GM21526 (cell line): ENCODE measurements at regions not wholly inside any gene's neighbourhood (a gene's known extent, or its start where the extent isn't known, plus 50 kb on each side); places are given as distances from the start of the nearest gene placed in this dataset.

Experiments used
- ATAC-seq: cut with Tn5 transposase; IDR thresholded peaks from one replicate; pipeline ENCODE4 v1.9.1; 2021; ENCODE audit warnings: moderate library complexity; ENCODE audit not compliant: unreplicated experiment, low FRiP score

DNA sequence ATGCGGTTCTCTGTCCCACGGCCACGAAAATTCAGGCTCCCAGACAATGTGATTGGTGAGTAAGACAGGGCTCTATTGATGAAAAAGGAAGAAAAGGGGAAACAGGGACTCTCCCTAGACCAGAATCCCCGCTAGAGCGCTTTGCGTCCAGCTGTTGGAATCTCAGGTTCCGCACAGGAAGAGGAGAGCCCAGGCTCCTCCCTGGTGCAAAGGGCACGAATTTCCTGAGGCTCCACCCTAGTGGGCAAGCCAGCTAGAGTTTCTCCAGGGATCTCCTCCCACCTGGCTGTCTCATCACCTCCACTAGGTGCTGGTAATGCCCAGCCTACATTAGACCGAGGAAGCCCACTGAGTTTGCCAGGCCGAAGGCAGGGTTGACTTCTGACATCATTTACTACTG lies 135.9 kb upstream of the SOX4 start:
- no peak for ATAC-seq

DNA sequence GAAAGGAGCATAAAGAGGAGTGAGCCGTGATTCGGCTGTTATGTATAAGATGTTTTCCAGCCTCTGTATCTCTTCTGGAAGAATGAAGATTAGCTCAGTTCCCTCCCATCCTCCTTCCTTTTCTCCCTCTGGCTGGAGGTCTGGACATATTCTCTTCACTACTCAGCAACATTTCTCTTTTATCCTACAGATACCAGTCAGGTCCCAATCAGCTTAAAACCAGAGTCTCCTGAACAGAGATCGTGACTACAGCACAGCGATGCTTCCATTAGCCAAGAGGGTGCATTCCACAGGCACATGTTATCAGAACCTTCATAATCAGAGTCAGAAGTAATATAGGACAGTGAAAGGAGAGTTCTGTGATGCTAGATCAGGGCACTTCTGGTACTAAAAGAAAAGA lies 133.9 kb upstream of the SOX4 start:
- ATAC-seq: no peak

DNA sequence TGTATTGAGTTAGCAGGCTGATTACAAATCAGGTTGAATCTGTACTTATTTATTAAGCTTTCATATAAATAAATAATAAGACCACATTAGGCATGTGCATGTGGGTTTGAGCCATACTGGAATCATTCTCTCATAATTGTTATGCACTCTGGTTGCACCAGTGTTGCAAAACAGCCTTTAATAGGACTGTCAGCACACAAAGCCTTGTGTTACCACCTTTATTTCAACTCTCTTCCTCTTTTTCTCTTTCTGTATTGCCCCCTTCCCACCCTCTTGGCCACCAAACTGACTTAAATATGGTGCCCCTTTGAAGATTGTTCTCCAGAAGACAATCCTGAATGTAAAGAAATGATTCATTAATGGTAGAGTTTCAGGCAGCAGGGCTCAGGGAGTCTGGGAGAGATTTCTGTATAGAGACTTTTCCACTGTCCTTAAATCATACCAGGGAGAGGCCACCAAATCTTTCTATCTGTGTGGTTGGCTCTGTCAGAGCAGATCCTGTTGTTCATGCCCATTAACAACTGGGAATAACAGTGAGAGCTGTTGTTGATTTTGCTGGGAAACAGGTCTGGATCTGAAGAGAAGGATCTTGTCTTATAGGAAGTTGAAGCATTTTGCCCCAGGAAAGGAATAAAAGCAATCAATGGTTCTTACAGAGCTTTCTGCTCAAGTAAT lies 131.6 kb upstream of the SOX4 start:
- no peak for ATAC-seq

DNA sequence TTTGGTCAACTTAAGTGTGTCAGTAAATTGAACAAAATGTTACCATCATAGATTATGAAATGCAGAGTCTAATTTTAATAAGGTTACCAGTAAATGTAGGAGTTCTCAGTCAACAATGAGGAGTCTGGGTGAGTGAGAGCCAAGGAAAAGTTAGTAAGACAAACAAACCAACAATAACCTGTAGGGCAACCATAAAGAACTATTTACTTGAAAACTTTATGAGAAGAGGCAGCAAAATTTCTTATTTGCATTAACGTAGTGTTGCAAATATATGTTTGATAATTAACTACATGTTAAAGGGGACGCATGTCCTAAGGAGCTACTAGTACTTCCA lies 131.1 kb upstream of the SOX4 start:
- no peak for ATAC-seq

DNA sequence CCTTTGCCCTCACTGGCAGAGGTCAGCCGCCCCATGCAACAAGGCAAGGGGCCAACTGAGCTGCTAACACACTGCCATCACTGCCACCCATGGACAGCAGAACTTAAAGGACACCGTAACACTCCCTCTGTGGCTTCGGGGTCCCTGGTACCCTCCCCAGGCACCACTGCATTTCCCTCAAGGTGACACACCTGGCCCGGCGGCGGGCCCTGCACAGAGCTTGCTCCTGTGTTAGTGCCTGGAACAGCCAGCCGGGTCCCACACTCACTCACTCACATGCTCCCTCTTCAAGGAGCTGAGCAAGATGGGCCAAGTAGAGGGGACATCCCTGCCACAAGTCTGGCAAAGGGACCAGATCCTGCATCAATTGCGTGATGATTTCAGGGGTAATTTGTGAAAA lies 126.5 kb upstream of the SOX4 start:
- ATAC-seq: no peak

DNA sequence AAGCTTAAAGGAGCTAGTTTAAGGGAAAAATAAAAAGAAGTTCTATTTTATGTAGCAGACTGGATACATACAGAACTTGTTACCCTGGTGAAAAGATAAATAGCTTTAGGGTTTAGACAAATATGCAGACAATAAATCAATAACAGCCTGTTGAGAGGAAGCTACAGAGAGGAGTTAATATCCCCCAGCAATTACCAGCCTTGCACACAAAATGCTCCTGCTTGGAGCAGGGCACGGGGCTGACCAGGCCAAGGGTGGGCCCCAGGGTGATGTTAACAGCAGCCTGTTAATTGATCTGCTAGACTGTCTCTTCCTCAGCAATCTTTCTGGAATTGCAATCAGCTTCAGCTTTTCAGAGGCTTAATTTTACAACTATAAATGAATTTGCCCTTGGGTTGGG lies 125.1 kb upstream of the SOX4 start:
- no peak for ATAC-seq

DNA sequence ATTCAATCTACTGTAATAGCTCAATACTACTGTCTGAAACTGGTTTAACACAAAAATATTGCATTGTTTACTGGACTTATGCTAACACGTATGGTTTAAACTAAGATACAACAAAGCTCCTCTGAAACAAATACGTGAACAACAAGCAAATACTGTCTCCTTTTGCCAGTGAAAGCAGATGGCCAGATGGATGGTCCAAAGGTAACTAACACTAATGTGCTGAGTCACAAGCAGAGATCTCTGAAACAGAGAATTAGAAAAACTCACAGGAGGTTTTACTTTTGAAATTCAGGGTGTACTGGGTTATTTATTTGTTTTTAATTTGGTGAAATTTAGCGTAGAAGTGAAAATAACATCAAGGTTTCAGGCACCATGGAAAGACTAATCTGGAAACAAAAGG lies 124.3 kb upstream of the SOX4 start:
- no peak for ATAC-seq

DNA sequence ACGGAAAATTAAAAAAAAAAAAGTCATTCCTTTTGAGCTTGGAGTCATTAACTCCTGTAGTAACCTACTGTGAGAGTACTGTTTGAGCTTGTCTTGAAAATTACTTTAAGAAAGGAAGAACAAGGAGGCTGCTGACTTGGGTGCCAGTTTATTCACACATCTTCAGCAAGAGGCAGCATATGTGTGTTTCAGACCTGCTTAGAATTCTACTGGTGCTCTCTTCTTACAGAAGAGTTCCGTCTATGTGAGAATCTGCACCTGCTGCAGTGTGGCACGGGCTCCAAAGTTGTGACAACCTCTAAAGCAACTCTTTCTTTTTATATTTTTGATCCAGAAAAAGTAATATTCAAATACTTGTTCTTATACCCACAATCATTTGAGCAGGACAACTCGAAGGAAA lies 117.4 kb upstream of the SOX4 start:
- no peak for ATAC-seq

DNA sequence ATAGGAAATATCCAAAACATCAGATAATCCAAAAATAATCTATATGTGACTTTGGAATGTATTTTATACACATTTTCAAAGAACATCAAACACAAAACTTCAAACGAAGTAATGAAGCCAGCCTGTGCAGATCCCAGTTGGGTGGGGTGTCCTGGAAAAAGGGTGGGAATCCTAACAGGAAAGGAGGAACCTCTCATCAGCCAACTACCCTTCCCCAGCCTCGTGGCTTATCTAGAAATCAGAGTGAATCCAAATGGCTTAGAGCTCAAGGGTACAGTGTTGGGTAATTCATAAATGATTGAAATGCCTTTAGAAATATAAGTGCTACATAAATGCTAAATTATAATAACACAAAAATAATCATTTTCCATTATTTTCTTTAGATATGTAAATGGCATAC lies 115.1 kb upstream of the SOX4 start:
- no peak for ATAC-seq

DNA sequence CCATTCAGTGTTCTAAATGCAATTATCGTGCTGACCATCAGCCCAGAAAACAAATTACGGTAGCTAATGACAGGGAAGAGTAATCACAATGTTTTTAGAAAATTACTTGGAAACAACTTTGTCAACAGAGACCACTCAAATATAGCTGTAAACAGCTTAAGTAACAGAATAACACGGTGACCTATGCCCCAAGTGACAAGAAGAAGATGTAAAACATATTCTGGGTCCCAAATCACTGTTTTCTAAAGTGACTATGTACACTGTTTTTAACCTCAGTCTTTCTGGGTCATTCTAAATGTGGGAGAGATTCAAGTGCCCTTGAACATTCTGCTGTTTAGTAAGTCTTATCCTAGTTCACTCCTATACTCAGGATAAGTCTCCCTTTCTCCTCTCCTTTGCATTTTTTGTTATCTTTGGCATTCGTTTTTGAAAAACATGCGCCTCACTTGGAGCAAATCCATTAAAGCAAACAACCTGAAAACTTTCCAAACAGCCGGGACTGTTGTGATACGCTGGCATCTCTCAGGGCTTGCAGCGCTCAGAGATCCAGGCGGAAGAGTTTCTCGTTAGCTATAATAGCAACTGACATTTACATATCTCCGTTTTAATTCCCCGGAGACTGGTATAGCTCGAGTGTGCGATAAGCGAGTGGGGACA lies 114.5 kb upstream of the SOX4 start:
- no peak for ATAC-seq

DNA sequence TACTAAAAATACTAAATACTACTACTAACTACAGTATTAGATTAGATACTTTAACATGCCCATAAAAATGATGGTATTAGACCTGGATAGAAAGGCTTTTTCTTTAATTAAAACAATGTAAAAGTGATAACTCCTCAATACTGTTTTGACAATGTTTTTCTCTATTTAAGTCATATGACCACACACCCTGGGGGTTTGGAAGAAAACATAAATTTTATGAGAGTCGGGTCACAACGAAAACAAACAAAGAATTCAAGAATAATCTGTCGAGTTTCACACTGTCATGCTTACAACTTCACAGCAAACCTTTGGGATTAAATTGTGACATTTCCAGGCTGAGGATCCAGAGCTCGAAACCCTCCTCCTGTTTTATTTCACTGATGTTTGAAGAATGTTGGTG lies 107.4 kb upstream of the SOX4 start:
- ATAC-seq: no peak

DNA sequence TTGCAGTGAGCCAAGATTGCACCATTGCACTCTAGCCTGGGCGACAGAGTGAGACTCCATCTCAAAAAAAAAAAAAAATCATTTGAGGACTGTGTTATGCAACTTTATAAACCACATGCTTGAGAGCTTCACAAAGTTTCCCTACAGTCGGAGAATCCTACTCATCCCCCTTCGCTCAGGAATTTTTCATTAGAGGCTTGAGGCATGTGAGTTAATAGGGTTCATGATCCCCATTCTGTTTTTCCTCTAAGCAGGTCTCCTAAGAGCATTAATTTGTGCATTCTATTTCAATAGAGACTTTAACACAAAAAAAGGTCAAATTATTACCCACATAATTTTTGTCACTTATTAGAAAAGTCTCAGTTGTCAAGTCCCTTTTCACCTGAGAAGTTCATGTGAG lies 103.7 kb upstream of the SOX4 start:
- ATAC-seq: no peak

DNA sequence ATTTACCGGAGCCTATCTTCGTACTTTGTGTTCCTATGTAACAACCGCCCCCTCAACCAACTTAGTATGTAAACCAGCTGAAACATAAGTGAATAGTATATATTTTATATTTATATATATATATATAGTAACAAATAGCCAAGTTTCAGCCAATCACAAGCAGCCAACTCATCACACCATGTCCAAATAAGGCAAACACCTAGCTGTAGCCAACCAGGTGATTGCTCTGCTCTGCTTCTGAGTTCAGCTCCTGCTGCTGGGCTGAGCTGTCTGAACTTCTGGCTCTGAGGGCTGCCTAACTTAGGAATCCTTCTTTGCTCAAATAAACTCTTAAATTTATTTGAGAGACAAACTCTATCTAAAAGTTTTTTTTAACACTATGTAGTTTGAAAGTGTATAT lies 101.6 kb upstream of the SOX4 start:
- ATAC-seq: no peak

DNA sequence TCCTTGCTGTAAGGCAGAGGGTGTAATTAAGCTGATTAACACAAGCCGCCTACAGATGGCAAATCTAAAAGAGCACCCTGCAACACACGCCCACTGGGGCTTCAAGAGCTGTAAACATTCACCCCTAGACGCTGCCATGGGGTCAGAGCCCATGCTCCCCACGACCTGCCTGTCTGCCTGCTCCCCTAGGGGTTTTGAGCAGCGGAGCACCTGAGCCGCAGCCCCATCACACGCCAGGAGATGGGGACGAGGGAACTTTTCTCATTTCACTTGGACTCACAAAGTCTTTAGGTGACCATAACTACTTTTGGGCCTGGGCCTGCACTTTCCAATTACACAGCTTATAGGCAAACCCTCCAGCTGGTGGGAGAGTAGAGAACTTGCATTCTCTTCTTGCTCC lies 99.0 kb upstream of the SOX4 start:
- no peak for ATAC-seq

DNA sequence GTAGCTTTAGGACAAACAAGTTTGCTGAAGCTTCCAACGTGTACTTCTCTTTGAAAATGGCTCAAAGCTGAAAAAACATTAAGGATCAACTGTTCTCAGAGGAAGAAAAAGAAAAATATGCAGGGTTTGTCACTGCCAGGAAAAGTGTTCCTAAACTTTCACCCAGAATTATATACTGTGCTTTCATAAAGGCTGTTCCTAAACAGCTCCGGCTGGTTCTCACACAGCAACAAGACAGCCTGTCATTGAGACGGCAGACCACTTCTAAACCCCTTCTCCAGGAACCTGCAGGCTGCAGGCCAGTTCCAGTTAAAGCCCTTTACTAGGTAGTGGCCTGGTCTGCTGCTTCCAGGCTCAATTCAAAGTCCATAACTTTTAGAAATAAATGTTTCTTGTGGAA lies 97.4 kb upstream of the SOX4 start:
- ATAC-seq: no peak

DNA sequence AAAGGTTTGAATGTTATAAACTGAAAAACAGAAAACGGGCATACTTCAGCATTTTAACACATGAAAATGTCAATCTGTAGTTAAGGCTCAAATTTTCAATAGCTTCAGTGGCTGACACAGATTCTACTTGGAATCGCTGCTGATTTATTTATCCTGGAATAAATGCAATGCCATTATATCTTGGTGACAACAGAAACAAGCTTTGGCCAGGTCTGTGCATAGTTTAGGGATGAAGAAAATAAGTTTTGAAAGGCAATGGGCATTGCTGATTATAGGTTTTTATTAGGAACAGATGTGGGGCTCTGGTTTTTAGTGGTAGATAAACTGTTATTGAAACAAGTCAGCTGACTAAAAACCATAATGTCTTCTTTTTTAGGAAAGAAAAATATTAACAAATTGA lies 96.8 kb upstream of the SOX4 start:
- ATAC-seq: no peak

DNA sequence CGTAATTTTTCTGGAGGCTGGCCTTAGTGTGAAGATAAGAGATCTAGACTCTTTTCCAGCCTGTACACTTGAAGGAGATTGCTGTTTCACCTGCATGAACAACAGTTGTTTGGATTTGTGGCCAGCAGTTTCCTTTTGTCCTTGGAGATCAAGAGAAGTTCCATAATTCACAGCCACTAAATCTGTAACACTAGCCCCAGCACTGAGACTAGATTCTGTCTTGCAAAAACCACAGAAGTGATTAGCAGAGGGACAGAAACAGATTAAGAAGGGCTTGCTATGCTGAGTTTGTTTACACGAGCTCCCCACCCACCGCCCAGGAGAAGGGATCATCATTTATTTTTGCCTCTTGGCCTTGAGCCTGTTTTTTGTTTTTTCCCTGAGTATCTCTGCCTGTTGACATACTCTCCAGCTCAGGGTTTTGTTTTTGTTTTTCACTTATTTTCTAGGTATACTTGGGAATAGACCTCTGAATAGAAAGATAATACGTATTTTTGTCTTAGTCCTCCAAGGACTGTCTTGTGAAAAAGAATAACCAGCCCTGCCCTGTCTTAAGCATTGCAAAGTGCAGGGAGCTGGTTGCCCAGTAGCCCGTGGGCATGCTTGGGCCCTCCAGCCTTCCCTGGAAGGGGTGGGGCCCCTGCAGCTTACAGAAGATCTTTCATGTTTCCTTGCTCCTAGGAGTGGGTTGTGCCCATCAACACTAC lies 93.1 kb upstream of the SOX4 start:
- no peak for ATAC-seq

DNA sequence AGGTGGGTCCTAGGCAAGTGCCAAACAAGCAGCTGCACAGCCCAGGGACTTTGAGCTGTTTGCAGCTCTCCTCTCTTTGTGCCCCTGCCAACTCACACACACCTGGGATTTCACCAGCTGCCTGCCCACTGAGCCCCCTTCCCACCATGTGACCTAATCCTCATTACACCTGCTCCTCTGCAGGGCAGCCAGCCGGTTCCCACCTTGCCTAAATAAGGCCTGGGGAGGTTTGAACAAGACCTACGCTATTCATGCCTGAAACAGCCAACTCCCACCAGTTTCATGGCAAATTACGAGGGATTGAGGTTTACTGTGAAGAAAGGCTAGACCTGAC lies 92.6 kb upstream of the SOX4 start:
- no peak for ATAC-seq

DNA sequence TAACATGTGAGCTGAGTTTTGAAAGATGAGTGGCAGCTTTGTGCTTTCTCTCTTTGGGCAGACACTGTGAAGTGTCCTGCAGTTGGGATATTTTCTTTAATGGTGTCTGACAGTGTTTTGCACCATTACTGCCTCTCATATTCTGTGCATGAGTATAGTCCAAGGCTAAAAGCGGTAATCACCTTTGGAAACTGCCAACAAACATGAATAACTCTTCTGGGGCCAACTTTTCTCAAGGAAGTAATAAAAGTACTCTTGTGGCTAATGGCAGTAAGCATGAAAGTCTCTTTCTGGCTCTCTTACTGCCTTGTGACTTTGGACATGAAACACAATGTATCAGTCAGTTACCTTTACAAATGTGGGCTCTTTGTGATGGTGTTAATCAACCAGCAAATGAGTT lies 91.7 kb upstream of the SOX4 start:
- no peak for ATAC-seq

DNA sequence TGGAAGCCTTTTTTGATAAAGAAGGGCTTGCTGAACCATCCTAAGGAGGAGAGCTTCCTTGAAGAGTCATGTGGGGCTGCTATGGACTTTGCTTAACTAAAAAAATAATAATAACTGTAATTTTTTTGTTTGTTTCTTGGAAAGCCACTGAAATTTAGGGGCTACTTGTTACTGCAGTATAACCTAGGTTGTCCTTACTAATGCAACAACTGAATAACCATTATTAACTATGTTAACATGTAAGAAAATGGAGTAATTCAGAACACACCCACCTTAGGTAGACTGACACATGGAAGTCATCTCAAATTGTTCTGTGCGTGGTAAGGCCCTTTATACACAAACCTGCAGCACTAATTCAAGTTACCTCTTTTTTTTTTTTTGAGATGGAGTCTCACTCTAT lies 90.9 kb upstream of the SOX4 start:
- ATAC-seq: no peak

DNA sequence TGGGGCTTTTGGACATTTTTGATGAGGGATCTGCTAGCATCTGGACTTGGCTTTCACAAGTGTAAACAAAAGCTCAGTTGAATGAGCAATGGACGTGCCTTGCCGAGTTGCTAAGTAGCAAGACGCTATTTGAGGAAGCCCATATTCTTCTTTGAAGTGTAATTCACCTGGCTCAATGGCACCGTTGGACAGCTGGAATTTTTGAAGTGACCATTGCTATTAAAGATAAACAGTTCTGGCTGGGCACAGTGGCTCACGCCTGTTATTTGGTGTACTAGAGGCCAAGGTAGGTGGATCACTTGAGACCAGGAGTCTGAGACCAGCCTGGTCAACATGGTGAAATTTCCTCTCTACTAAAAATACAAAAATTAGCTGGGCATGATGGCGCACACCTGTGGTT lies 88.8 kb upstream of the SOX4 start:
- ATAC-seq: no peak

DNA sequence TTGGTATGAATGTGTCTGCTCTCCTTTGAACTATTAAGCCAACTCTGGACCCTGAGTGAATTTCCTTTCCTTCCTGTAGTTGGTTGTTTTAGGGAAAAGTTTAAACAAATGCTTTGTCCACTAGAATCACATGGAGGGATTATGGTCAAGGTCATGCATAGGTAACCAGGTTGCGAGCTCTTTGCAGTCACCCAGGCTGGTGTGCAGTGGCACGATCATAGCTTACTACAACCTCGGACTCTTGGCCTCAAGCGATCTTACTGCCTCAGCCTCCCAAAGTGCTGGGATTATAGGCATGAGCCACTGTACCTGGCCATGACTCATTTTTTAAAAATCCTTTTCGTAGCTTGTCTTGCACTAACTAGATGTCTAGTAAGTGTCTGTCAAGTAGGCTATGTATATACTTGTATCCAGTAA lies 88.0 kb upstream of the SOX4 start:
- ATAC-seq: no peak
